Heart left ventricle (tissue), 13 donors: ENCODE measurements at regions not wholly inside any gene's neighbourhood (a gene's known extent, or its start where the extent isn't known, plus 50 kb on each side); places are given as distances from the start of the nearest gene placed in this dataset.

Source experiments
- CTCF ChIP-seq, 12 donors: fragments of 200-600 bp; sonication (generic) in 4 of 12; IDR thresholded peaks; one replicate each; pipeline versions ENCODE4 v1.5.0 to v1.8.0; 2018 to 2022; ENCODE audit warnings: antibody characterized with exemption in 12 of 12, mild to moderate bottlenecking in 5 of 12
- POLR2A ChIP-seq, 2 donors: fragments of 450-650 bp; IDR thresholded peaks; one replicate each; pipeline ENCODE4 v1.6.1; 2017; ENCODE audit warnings: antibody characterized with exemption in 2 of 2, mild to moderate bottlenecking in 2 of 2, moderate library complexity in 2 of 2
- donor health status: ischemic (EF 13 %, LVEDD 7.1; RV severe dilation, severe dysfunction).
- donor health status: DM: no; HTN: yes; CAD: no.
- donor health status: DM: no; HTN: no; CAD: no.
- donor health status: ischemic (EF 25% LVEDD 6.9; RV normal size, moderate dysfunction).
- donor health status: ischemic (EF 25% LVEDD 5.7; RV mildly dilated, moderate dysfunction).
- donor health status: ischemic (EF 35%, LVEDD 5.7; RV mildly dilated, moderate dysfunction).
- donor health status: nonischemic (EF 11% LVEDD 7.7; RV severe dilation, severe dysfunction).
- donor health status: DM: yes; HTN: yes; CAD: no.
- donor health status: PGD.
- donor health status: ischemic (EF 29% LVEDD 5.4; RV normal size, mild dysfunction).
- donor health status: nonischemic (EF 23%, LVEDD 6.1; RV moderate dilation, normal function).

- no peak for TF ChIP-seq CTCF (IDR thresholded peaks at IDR 0.05)
- no peak for TF ChIP-seq POLR2A (IDR thresholded peaks at IDR 0.05)
Measured at GRCh38 chr3:73885862-73886261, 261.1 kb upstream of the PDZRN3 start.
